HCT116 (cell line): ENCODE measurements at regions not wholly inside any gene's neighbourhood (a gene's known extent, or its start where the extent isn't known, plus 50 kb on each side); places are given as distances from the start of the nearest gene placed in this dataset.

Experiments
- ATAC-seq: fragments of 200-7000 bp; cut with Tn5 transposase; 2 replicates; pipeline ENCODE4 v1.9.1; 2020; ENCODE audit warnings: mild to moderate bottlenecking, moderate library complexity
- BruUV-seq: library from RNA; stranded (reverse); fragments of 400-500 nt; replicated peaks from 2 replicates; lab custom pipeline; 2021; lab: Mats Ljungman, UMichigan
- CTCF ChIA-PET: fragments of 300-600 bp; sonication (Branson Sonifier 250); formaldehyde crosslinking; loops from one replicate; lab custom pipeline; 2021; ENCODE audit warnings: antibody characterized with exemption; lab: Charles Lee
- POLR2A ChIA-PET: fragments of 300-600, 350-600 bp; sonication (Branson Sonifier 250); formaldehyde crosslinking; loops from one replicate; lab custom pipeline; 2021; ENCODE audit warnings: antibody characterized with exemption; lab: Charles Lee
- RAD21 ChIA-PET, 2 experiments: fragments of 300-600 bp; sonication (Branson Sonifier 250); formaldehyde crosslinking; loops; one replicate each; lab custom pipeline; 2023; ENCODE audit warnings: low total read pairs in 2 of 2; ENCODE audit not compliant: uncharacterized antibody in 2 of 2, unreplicated experiment in 2 of 2, low non-redundant PET in 1 of 2; lab: Charles Lee
- DNase-seq: peaks from one replicate; pipeline ENCODE4 v3.0.0-alpha.2; 2010; ENCODE audit warnings: low read depth, low spot score
- H2AFZ ChIP-seq: fragments of 200-600 bp; shearing (Covaris generic), sonication (generic); 2 replicates; pipeline ENCODE4 v1.6.1; 2017; ENCODE audit warnings: low read depth, mixed run types, mixed read lengths, antibody characterized with exemption, low read length; ENCODE audit not compliant: poor library complexity, severe bottlenecking
- H3K27ac ChIP-seq: 2 replicates; pipeline ENCODE4 v1.5.1; 2012; ENCODE audit warnings: low read depth, low read length
- H3K27me3 ChIP-seq: fragments of 200-600 bp; sonication (generic); 2 replicates; pipeline ENCODE4 v1.6.1; 2016; ENCODE audit warnings: mixed run types, low read length, mixed read lengths; ENCODE audit not compliant: insufficient read depth
- H3K36me3 ChIP-seq, 2 experiments: fragments of 200-500 bp in 1 of 2; fragments of 200-600 bp in 1 of 2; sonication (Bioruptor generic) in 1 of 2; sonication (generic) in 1 of 2; 2 replicates each; pipeline versions ENCODE4 v1.5.1 to v1.6.1; 2014 to 2016; ENCODE audit warnings: low read length in 2 of 2, inconsistent platforms in 1 of 2, mixed read lengths in 1 of 2, mixed run types in 1 of 2; ENCODE audit not compliant: insufficient read depth in 2 of 2, control insufficient read depth in 1 of 2
- H3K4me1 ChIP-seq, 2 experiments: fragments of 200-600 bp in 1 of 2; sonication (generic) in 1 of 2; 2 replicates each; pipeline versions ENCODE4 v1.5.1 to v1.6.1; 2012 to 2017; ENCODE audit warnings: low read length in 2 of 2, inconsistent platforms in 1 of 2, mild to moderate bottlenecking in 1 of 2, mixed read lengths in 1 of 2, mixed run types in 1 of 2, moderate library complexity in 1 of 2; ENCODE audit not compliant: insufficient read depth in 2 of 2, control insufficient read depth in 1 of 2
- H3K4me2 ChIP-seq: fragments of 200-600 bp; sonication (generic); 2 replicates; pipeline ENCODE4 v1.6.1; 2017; ENCODE audit warnings: mixed run types, low read length, mixed read lengths
- H3K4me3 ChIP-seq, 2 experiments: fragments of 200-600 bp in 1 of 2; sonication (generic) in 1 of 2; replicated peaks in 1 of 2; 2 replicates each; pipeline ENCODE4 v1.5.1; 2011 to 2016; ENCODE audit warnings: low read length in 2 of 2, control low read depth in 1 of 2, low read depth in 1 of 2, mild to moderate bottlenecking in 1 of 2, mixed read lengths in 1 of 2, mixed run types in 1 of 2
- H3K79me2 ChIP-seq: fragments of 200-600 bp; sonication (generic); 2 replicates; pipeline ENCODE4 v1.6.1; 2017; ENCODE audit warnings: mild to moderate bottlenecking, mixed run types, low read length, moderate library complexity, mixed read lengths; ENCODE audit not compliant: insufficient read depth
- H3K9ac ChIP-seq: fragments of 200-600 bp; sonication (generic); 2 replicates; pipeline ENCODE4 v1.6.1; 2016; ENCODE audit warnings: low read length, mixed read lengths
- H3K9me2 ChIP-seq: fragments of 200-600 bp; sonication (generic), shearing (Covaris generic); 2 replicates; pipeline ENCODE4 v1.6.1; 2017; ENCODE audit warnings: mixed run types, mild to moderate bottlenecking, moderate library complexity; ENCODE audit not compliant: insufficient read depth
- H3K9me3 ChIP-seq, 2 experiments: fragments of 200-500 bp in 1 of 2; fragments of 200-600 bp in 1 of 2; sonication (Bioruptor generic) in 1 of 2; sonication (generic) in 1 of 2; 2 replicates each; pipeline ENCODE4 v1.6.1; 2014 to 2017; ENCODE audit warnings: low read length in 2 of 2, mixed read lengths in 2 of 2, inconsistent platforms in 1 of 2, low read depth in 1 of 2, mild to moderate bottlenecking in 1 of 2, mixed run types in 1 of 2, moderate library complexity in 1 of 2; ENCODE audit not compliant: control insufficient read depth in 1 of 2, insufficient read depth in 1 of 2
- H4K20me1 ChIP-seq: fragments of 200-600 bp; sonication (generic), shearing (Covaris generic); 2 replicates; pipeline ENCODE4 v1.6.1; 2017; ENCODE audit warnings: mixed run types, mild to moderate bottlenecking, moderate library complexity; ENCODE audit not compliant: insufficient read depth
- ATF3 ChIP-seq: IDR thresholded peaks from 2 replicates; pipeline ENCODE4 v1.6.1; 2012
- CBX3 ChIP-seq: IDR thresholded peaks from 2 replicates; pipeline ENCODE4 v1.6.1; 2012; ENCODE audit warnings: low read depth
- CEBPB ChIP-seq: IDR thresholded peaks from 2 replicates; pipeline ENCODE4 v1.6.1; 2012; ENCODE audit warnings: low read depth
- ELF1 ChIP-seq: IDR thresholded peaks from 2 replicates; pipeline ENCODE4 v1.6.1; 2012; ENCODE audit warnings: low read depth, borderline replicate concordance
- EZH2 ChIP-seq: fragments of 200-600 bp; sonication (generic); IDR thresholded peaks from 2 replicates; pipeline ENCODE4 v1.6.1; 2017; ENCODE audit warnings: antibody characterized with exemption, mixed run types
- EZH2phosphoT487 ChIP-seq: fragments of 200-600 bp; IDR thresholded peaks from 2 replicates; pipeline ENCODE4 v1.6.1; 2018; ENCODE audit warnings: antibody characterized with exemption, borderline replicate concordance
- FOSL1 ChIP-seq: IDR thresholded peaks from 2 replicates; pipeline ENCODE4 v1.6.1; 2012; ENCODE audit warnings: low read depth
- JUND ChIP-seq: IDR thresholded peaks from 2 replicates; pipeline ENCODE4 v1.6.1; 2012
- MAX ChIP-seq: IDR thresholded peaks from 2 replicates; pipeline ENCODE4 v1.6.1; 2012
- POLR2AphosphoS5 ChIP-seq: IDR thresholded peaks from 2 replicates; pipeline ENCODE4 v1.6.1; 2011; ENCODE audit warnings: mild to moderate bottlenecking, low read depth, low read length, moderate library complexity
- RAD21 ChIP-seq: IDR thresholded peaks from 2 replicates; pipeline ENCODE4 v1.6.1; 2012; ENCODE audit warnings: low read depth, mild to moderate bottlenecking
- SIN3A ChIP-seq: IDR thresholded peaks from 2 replicates; pipeline ENCODE4 v1.6.1; 2012; ENCODE audit warnings: low read depth
- TCF7L2 ChIP-seq: IDR thresholded peaks from 2 replicates; pipeline ENCODE4 v1.7.0; 2011; ENCODE audit warnings: borderline replicate concordance, inconsistent platforms; ENCODE audit not compliant: insufficient read depth, insufficient read length; ENCODE audit errors: extremely low read depth
- ZFX ChIP-seq: fragments of 450-650 bp; IDR thresholded peaks from 2 replicates; pipeline ENCODE4 v1.6.1; 2017
- intact Hi-C: fragments of 100-400 bp; cut with micrococcal nuclease; formaldehyde crosslinking; loops from 2 replicates; pipeline ENCODE4 v1.10.0; 2022

- RAD21 ChIA-PET: no interaction called here
- Histone ChIP-seq H3K27me3 (no peaks in the 10 kb centered on the region), H3K27ac (no peak overlapping the region), H3K4me3 (no peak overlapping the region), H3K9me3 (no peaks in the 10 kb centered on the region), H2AFZ (no peak overlapping the region), H4K20me1 (no peaks in the 10 kb centered on the region), H3K79me2 (no peaks in the 10 kb centered on the region), H3K4me2 (no peak overlapping the region), H3K9me2 (no peaks in the 10 kb centered on the region), H3K36me3 (no peaks in the 10 kb centered on the region), H3K4me1 (no peaks in the 10 kb centered on the region), H3K9ac (no peak overlapping the region)
- no peak for DNase-seq
- ATAC-seq: no peak
- no TSS peak for BruUV-seq
- CTCF ChIA-PET: interaction anchor here (1.7 kb wide), 1 partner anchor 150 kb away, joined by 8 read pairs; no protein-coding TSS in a partner anchor
- intact Hi-C loops: no loop called here
- POLR2A ChIA-PET: no interaction called here
- TF ChIP-seq EZH2phosphoT487 (no peak), POLR2AphosphoS5 (no peak)
These were observed 161.3 kb upstream of the C1orf21 start for GRCh38 chr1:184225283-184226099.

GRCh38 chr1:184226100-184226487, 160.7 kb upstream of the C1orf21 start:
- Histone ChIP-seq H3K4me1 (no peaks in the 10 kb centered on the region), H3K4me2 (no peak overlapping the region), H3K36me3 (no peaks in the 10 kb centered on the region), H3K27ac (no peak overlapping the region), H3K4me3 (no peak overlapping the region), H3K27me3 (no peaks in the 10 kb centered on the region), H3K9me3 (no peaks in the 10 kb centered on the region), H2AFZ (no peak overlapping the region), H3K9me2 (no peaks in the 10 kb centered on the region), H3K9ac (no peak overlapping the region), H4K20me1 (no peaks in the 10 kb centered on the region), H3K79me2 (no peaks in the 10 kb centered on the region)
- ChIA-PET RAD21 (no interaction called here), POLR2A (no interaction called here), CTCF (no interaction called here)
- intact Hi-C loops: no loop called here
- no peak for DNase-seq
- BruUV-seq: no TSS peak
- TF ChIP-seq FOSL1 (no peak), ELF1 (no peak), SIN3A (no peak), ZFX (no peak), CBX3 (no peak), EZH2phosphoT487 (no peak), TCF7L2 (no peak), JUND (no peak), CEBPB (no peak), ATF3 (no peak), MAX (no peak), RAD21 (no peak), EZH2 (no peak), POLR2AphosphoS5 (no peak)
- ATAC-seq: no peak
